D721Med (cell line): ENCODE measurements at regions not wholly inside any gene's neighbourhood (a gene's known extent, or its start where the extent isn't known, plus 50 kb on each side); places are given as distances from the start of the nearest gene placed in this dataset.

ENCODE experiments used
- DNase-seq: peaks from one replicate; pipeline ENCODE4 v3.0.0; 2011; ENCODE audit warnings: low spot score; ENCODE audit not compliant: insufficient read length
- FAIRE-seq: peaks from 2 replicates; lab custom pipeline; 2011; peaks lifted over from hg19 to GRCh38; lab: Jason Lieb, UNC
- CTCF ChIP-seq: IDR thresholded peaks from 2 replicates; pipeline ENCODE4 v1.5.1; 2012; ENCODE audit warnings: mild to moderate bottlenecking, control low read depth; ENCODE audit not compliant: insufficient read depth; ENCODE audit errors: missing control alignments

- FAIRE-seq (no peak), DNase-seq (no peak)
These were observed 335.1 kb downstream of the SMARCA1 start for GRCh38 chrX:129188231-129188630.

GRCh38 chrX:129176710-129177109, 346.6 kb downstream of the SMARCA1 start:
- no peak for TF ChIP-seq CTCF
- DNase-seq (no peak), FAIRE-seq (no peak)

More at GRCh38 chrX:129188231-129188630, 335.1 kb downstream of the SMARCA1 start:
- no peak for TF ChIP-seq CTCF

DNA sequence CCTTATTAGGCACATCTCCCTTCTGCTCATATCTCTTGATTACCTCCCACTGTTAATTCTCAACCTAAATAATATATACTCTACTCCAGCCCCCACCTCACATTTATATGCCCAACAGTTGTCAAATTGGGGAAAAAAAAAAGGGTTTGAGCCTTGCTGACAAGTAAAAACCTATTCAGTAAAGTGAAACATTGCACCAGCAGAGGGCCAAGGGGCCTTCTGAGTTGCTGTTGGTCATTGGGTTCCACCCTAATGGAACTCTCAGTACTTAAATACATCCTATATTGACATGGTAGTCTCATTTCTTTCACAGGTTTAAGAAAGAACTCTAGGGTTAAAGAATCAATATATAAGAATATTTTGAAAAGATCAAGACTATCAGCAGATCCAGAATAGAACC, 362.2 kb downstream of the SMARCA1 start:
- no peak for TF ChIP-seq CTCF
- DNase-seq (no peak), FAIRE-seq (no peak)

- TF ChIP-seq CTCF = no peak
- peak; percentile 44 for FAIRE-seq
- no peak for DNase-seq
These were observed 364.8 kb downstream of the SMARCA1 start for GRCh38 chrX:129158505-129158904.

DNA sequence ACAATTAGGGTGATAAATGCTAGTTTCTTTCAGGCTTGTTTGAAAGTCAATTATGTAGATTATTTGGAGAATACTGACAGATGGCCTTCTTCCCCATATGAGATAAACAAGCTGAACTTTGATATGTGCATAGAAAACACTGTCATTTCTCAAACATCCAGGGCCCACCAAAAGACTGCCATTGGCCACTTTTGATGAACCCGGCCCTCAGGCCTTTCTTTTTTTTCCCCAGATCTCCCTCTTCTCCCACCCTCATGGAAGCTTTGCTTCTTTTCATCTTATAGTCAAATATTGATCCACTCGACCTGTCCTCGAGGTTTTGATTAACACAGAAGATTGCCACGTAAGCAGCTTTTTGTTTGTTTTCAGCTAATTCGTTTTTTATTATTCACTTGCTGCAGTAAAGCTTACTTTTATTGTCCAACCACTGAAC, 377.4 kb downstream of the SMARCA1 start:
- DNase-seq (no peak), FAIRE-seq (no peak)
- TF ChIP-seq CTCF = no peak

DNA sequence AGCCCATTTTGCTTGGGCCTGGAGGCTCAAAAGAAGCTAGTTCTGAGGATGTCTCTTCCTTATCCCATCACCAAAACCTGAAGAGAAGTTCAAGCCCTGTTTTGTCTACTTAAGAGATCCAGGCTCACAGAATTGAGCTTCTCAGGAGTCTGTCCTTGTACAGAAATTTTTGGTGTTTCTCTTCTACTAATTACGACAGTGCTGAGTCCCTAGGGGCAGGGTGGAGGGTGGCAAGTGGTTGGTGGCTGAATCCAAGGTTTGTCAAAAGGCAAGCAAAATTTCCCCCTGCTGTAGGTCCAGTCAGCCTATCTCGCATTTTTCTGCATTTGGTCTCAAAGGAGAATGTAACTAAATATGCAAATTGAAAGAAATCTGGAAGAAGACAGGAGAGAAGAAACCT, 377.9 kb downstream of the SMARCA1 start:
- no peak for DNase-seq
- no peak for TF ChIP-seq CTCF
- no peak for FAIRE-seq

- no peak for TF ChIP-seq CTCF
- no peak for DNase-seq
- peak; percentile 60 for FAIRE-seq
These were observed 378.9 kb downstream of the SMARCA1 start for GRCh38 chrX:129144172-129145038.
